ENCODE measurements at regions not wholly inside any gene's neighbourhood (a gene's known extent, or its start where the extent isn't known, plus 50 kb on each side); places are given as distances from the start of the nearest gene placed in this dataset.

DNA sequence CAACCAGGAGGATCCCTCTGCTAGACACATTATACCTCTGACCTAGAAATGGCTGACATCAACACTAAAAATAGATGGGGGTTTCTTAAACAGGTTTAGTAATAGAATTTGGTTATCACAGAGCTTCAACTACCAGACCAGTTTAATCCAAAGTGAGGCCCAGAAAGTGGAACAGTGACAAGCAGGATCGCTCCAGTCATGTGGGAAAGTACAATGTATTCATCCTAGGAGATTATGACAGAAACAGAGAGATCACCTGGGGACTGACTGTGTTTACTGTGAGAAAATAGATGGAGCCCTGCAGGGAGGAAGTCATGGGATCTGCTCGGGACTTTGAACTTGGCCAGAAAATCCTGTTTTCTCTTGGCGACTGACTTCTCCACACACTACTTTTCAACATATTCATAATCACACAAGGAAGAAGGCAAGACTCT lies 238.7 kb upstream of the SOX4 start:
- TF ChIP-seq, protein P1, sequence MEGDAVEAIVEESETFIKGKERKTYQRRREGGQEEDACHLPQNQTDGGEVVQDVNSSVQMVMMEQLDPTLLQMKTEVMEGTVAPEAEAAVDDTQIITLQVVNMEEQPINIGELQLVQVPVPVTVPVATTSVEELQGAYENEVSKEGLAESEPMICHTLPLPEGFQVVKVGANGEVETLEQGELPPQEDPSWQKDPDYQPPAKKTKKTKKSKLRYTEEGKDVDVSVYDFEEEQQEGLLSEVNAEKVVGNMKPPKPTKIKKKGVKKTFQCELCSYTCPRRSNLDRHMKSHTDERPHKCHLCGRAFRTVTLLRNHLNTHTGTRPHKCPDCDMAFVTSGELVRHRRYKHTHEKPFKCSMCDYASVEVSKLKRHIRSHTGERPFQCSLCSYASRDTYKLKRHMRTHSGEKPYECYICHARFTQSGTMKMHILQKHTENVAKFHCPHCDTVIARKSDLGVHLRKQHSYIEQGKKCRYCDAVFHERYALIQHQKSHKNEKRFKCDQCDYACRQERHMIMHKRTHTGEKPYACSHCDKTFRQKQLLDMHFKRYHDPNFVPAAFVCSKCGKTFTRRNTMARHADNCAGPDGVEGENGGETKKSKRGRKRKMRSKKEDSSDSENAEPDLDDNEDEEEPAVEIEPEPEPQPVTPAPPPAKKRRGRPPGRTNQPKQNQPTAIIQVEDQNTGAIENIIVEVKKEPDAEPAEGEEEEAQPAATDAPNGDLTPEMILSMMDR (IDR thresholded peaks at IDR 0.05): no peak
- TF ChIP-seq, protein P2, sequence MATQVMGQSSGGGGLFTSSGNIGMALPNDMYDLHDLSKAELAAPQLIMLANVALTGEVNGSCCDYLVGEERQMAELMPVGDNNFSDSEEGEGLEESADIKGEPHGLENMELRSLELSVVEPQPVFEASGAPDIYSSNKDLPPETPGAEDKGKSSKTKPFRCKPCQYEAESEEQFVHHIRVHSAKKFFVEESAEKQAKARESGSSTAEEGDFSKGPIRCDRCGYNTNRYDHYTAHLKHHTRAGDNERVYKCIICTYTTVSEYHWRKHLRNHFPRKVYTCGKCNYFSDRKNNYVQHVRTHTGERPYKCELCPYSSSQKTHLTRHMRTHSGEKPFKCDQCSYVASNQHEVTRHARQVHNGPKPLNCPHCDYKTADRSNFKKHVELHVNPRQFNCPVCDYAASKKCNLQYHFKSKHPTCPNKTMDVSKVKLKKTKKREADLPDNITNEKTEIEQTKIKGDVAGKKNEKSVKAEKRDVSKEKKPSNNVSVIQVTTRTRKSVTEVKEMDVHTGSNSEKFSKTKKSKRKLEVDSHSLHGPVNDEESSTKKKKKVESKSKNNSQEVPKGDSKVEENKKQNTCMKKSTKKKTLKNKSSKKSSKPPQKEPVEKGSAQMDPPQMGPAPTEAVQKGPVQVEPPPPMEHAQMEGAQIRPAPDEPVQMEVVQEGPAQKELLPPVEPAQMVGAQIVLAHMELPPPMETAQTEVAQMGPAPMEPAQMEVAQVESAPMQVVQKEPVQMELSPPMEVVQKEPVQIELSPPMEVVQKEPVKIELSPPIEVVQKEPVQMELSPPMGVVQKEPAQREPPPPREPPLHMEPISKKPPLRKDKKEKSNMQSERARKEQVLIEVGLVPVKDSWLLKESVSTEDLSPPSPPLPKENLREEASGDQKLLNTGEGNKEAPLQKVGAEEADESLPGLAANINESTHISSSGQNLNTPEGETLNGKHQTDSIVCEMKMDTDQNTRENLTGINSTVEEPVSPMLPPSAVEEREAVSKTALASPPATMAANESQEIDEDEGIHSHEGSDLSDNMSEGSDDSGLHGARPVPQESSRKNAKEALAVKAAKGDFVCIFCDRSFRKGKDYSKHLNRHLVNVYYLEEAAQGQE (IDR thresholded peaks at IDR 0.05; ENCODE audit: insufficient read depth in 1 of 2, low read depth in 2 of 2, low read length in 1 of 2): no peak
- TF ChIP-seq POLR2AphosphoS5 (IDR thresholded peaks at IDR 0.05; ENCODE audit: low read depth, low read length): no peak
